Loucy (cell line): ENCODE measurements at regions not wholly inside any gene's neighbourhood (a gene's known extent, or its start where the extent isn't known, plus 50 kb on each side); places are given as distances from the start of the nearest gene placed in this dataset.

Source experiments
- H2AFZ ChIP-seq: fragments of 200-600 bp; sonication (generic); 2 replicates; pipeline ENCODE4 v1.6.0; 2016; ENCODE audit warnings: antibody characterized with exemption, mild to moderate bottlenecking, low read length, moderate library complexity
- H3F3A ChIP-seq: fragments of 200-600 bp; 2 replicates; pipeline ENCODE4 v1.6.0; 2016; ENCODE audit warnings: antibody characterized with exemption, low read depth, mild to moderate bottlenecking
- H3K27me3 ChIP-seq: fragments of 200-600 bp; sonication (generic); 2 replicates; pipeline ENCODE4 v1.6.1; 2014; ENCODE audit warnings: low read length, mild to moderate bottlenecking; ENCODE audit not compliant: insufficient read depth, poor library complexity, severe bottlenecking
- H3K36me3 ChIP-seq: fragments of 200-600 bp; sonication (generic); 2 replicates; pipeline ENCODE4 v1.6.1; 2016; ENCODE audit warnings: low read length; ENCODE audit not compliant: insufficient read depth
- H3K4me1 ChIP-seq: fragments of 200-600 bp; sonication (generic); 2 replicates; pipeline ENCODE4 v1.5.1; 2014; ENCODE audit warnings: low read length, mild to moderate bottlenecking; ENCODE audit not compliant: insufficient read depth, poor library complexity, severe bottlenecking
- H3K4me2 ChIP-seq: fragments of 200-600 bp; sonication (generic); 2 replicates; pipeline ENCODE4 v1.6.0; 2014; ENCODE audit warnings: antibody characterized with exemption, low read length, low read depth, mild to moderate bottlenecking; ENCODE audit not compliant: poor library complexity, severe bottlenecking
- H3K4me3 ChIP-seq: fragments of 200-600 bp; sonication (generic); 2 replicates; pipeline ENCODE4 v1.5.1; 2014; ENCODE audit warnings: low read length, mild to moderate bottlenecking, mixed read lengths; ENCODE audit not compliant: poor library complexity, severe bottlenecking
- H3K79me2 ChIP-seq: fragments of 200-600 bp; sonication (generic); 2 replicates; pipeline ENCODE4 v1.6.1; 2014; ENCODE audit warnings: low read length; ENCODE audit not compliant: insufficient read depth
- H3K9ac ChIP-seq: fragments of 200-600 bp; sonication (generic); 2 replicates; pipeline ENCODE4 v1.6.0; 2014; ENCODE audit warnings: mild to moderate bottlenecking, low read depth, low read length, moderate library complexity; ENCODE audit not compliant: poor library complexity, severe bottlenecking
- H3K9me2 ChIP-seq: fragments of 200-600 bp; sonication (generic); replicated peaks from 2 replicates; pipeline ENCODE4 v1.6.1; 2016; ENCODE audit warnings: low read depth, low read length, mixed read lengths
- H3K9me3 ChIP-seq: fragments of 200-600 bp; sonication (generic); 2 replicates; pipeline ENCODE4 v1.6.1; 2014; ENCODE audit warnings: mild to moderate bottlenecking, antibody characterized with exemption, low read length, low read depth; ENCODE audit not compliant: insufficient read depth
- H4K20me1 ChIP-seq: fragments of 200-600 bp; sonication (generic); 2 replicates; pipeline ENCODE4 v1.6.0; 2014; ENCODE audit warnings: antibody characterized with exemption, low read length, mild to moderate bottlenecking; ENCODE audit not compliant: insufficient read depth, poor library complexity, severe bottlenecking
- EZH2phosphoT487 ChIP-seq: fragments of 200-600 bp; IDR thresholded peaks from 2 replicates; pipeline ENCODE4 v1.6.1; 2018; ENCODE audit warnings: antibody characterized with exemption, mild to moderate bottlenecking, moderate library complexity, borderline replicate concordance
- TF ChIP-seq, protein P1 (sequence below): fragments of 200-600 bp; sonication (generic); conservative IDR thresholded peaks from 2 replicates; pipeline ENCODE4 v1.5.1; 2014; ENCODE audit warnings: mild to moderate bottlenecking, antibody characterized with exemption, low read length

DNA sequence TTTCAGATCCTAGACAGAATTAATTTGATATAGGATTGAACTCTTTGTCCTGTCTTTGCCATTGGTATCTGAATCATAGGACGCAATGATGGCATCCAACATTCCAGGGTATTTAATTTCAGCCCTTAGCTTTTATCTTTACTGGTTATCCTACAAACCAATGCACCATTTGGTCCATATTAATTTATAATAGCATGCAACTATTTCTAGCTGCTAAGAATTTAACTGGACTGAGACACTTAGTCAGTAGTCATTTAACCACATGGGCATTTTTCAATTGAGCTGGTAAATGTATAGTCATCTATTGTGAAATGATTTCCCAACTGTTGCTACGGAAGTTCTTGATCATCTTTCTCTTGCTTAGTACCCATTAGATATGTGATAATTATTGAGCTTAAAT, 141.1 kb downstream of the CD164 start:
- no peaks in the 10 kb centered on the region for H4K20me1 ChIP-seq
- no peak overlapping the region for H3K4me2 ChIP-seq
- peaks cover 35% of the 10 kb centered on the region for H3K4me1 ChIP-seq
- no peak overlapping the region for H3K9ac ChIP-seq
- TF ChIP-seq, protein P1, sequence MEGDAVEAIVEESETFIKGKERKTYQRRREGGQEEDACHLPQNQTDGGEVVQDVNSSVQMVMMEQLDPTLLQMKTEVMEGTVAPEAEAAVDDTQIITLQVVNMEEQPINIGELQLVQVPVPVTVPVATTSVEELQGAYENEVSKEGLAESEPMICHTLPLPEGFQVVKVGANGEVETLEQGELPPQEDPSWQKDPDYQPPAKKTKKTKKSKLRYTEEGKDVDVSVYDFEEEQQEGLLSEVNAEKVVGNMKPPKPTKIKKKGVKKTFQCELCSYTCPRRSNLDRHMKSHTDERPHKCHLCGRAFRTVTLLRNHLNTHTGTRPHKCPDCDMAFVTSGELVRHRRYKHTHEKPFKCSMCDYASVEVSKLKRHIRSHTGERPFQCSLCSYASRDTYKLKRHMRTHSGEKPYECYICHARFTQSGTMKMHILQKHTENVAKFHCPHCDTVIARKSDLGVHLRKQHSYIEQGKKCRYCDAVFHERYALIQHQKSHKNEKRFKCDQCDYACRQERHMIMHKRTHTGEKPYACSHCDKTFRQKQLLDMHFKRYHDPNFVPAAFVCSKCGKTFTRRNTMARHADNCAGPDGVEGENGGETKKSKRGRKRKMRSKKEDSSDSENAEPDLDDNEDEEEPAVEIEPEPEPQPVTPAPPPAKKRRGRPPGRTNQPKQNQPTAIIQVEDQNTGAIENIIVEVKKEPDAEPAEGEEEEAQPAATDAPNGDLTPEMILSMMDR, result no peak
- TF ChIP-seq EZH2phosphoT487, result no peak
- H3K27me3 ChIP-seq, result no peaks in the 10 kb centered on the region
- no peaks in the 10 kb centered on the region for H3K36me3 ChIP-seq
- H3K4me3 ChIP-seq, result no peak overlapping the region
- no peaks in the 10 kb centered on the region for H3K9me2 ChIP-seq
- no peaks in the 10 kb centered on the region for H3K79me2 ChIP-seq
- no peaks in the 10 kb centered on the region for H3K9me3 ChIP-seq
- H3F3A ChIP-seq, result 0 out of 2 replicates have a peak, but pooled peaks cover 4% of the 10 kb centered on the region
- no peak overlapping the region for H2AFZ ChIP-seq

DNA sequence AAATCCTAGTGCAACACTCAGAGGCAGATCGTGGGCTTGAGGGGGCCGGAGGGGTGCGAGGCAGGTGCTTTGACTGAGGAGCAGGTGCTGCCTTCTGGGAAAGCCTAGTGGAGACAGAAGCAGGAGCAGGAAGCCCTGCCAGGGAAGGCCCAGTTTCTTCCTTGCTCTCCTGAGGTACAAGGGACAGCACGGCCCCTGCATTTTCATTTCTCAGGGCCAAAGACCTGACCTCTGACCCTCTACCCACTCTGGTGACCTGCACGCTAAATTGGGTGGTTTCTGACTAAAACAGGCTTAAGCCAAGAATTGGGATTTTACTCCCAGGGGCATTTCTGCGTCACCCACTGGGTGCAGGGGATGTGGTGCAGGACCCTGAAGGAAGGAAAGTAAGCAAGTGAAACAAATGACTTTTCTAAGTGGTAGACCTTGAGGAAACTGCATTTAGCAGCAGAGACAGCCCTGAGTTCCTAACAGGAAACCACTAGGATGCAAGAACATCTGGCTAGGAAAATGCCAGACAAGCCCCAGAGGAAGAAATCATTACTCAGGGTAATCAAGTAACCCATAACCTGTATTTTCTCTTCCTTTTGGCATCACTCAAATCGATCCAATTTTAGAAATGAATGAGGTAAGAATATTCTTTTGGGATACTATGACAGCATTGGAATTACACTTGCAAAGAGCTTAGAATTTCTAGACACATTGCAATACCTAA, 141.7 kb downstream of the CD164 start:
- peak overlapping the region; percentile 22; the same call in 1 of the 2 replicates for H2AFZ ChIP-seq
- no peaks in the 10 kb centered on the region for H3K36me3 ChIP-seq
- H3K27me3 ChIP-seq, result no peaks in the 10 kb centered on the region
- TF ChIP-seq, protein P1, result no peak
- TF ChIP-seq EZH2phosphoT487, result no peak
- H3K79me2 ChIP-seq, result no peaks in the 10 kb centered on the region
- H3K9me2 ChIP-seq, result no peaks in the 10 kb centered on the region
- H4K20me1 ChIP-seq, result no peaks in the 10 kb centered on the region
- no peaks in the 10 kb centered on the region for H3K9me3 ChIP-seq
- H3K4me1 ChIP-seq, result peaks cover 35% of the 10 kb centered on the region
- no peak overlapping the region for H3K9ac ChIP-seq
- H3K4me2 ChIP-seq, result peak overlapping the region; percentile 17
- H3K4me3 ChIP-seq, result no peak overlapping the region
- 0 out of 2 replicates have a peak, but pooled peaks cover 4% of the 10 kb centered on the region for H3F3A ChIP-seq

DNA sequence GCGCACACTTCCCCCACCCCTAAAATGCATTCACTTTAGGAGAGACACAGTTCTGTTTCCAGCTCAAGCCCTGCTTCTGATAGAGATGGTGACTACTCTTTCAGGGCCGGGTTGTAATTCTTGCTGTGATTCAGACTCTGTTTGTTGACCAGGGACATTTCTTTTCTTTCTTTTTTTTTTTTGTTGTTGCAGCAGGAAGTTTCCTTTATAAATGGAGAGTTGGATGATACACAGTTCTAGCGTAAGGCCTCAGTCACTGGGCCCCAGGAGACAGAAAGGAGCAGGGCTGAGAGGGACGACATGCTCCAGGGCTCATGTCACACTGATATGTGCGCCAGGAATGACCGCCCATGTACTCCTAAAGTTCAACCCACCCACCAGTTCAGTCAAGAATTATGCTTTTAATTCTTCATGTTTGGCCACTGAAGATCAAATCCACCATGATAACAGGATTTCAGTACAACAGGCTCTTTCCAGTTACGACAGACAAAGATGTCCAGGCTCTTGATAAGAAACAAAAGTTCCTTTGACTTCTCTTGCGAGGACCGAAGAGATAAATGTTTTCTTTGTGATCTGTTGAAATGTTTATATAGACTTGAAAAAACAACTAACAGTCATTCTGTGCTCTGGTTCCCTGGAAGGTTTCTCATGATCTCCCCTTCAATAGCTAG, 142.5 kb downstream of the CD164 start:
- no peak for TF ChIP-seq EZH2phosphoT487
- TF ChIP-seq, protein P1, result no peak
- H3K4me1 ChIP-seq, result peaks cover 35% of the 10 kb centered on the region
- no peaks in the 10 kb centered on the region for H3K9me2 ChIP-seq
- H3K4me3 ChIP-seq, result no peak overlapping the region
- H3K36me3 ChIP-seq, result no peaks in the 10 kb centered on the region
- 0 out of 2 replicates have a peak, but pooled peaks cover 4% of the 10 kb centered on the region for H3F3A ChIP-seq
- H2AFZ ChIP-seq, result peak overlapping the region; percentile 22; the same call in 1 of the 2 replicates
- H3K79me2 ChIP-seq, result no peaks in the 10 kb centered on the region
- no peaks in the 10 kb centered on the region for H3K9me3 ChIP-seq
- H3K27me3 ChIP-seq, result no peaks in the 10 kb centered on the region
- H3K4me2 ChIP-seq, result no peak overlapping the region
- H3K9ac ChIP-seq, result no peak overlapping the region
- no peaks in the 10 kb centered on the region for H4K20me1 ChIP-seq
